Natural killer cell (primary cell): ENCODE measurements at regions not wholly inside any gene's neighbourhood (a gene's known extent, or its start where the extent isn't known, plus 50 kb on each side); places are given as distances from the start of the nearest gene placed in this dataset.

Experiments used
- ATAC-seq, 3 donors: fragments of 150-1000 bp in 2 of 3; fragments of 200-7000 bp in 1 of 3; cut with Tn5 transposase; 1 replicate in 1 of 3; 2 replicates in 2 of 3; pipeline ENCODE4 v1.10.0; 2021; ENCODE audit warnings: mild to moderate bottlenecking in 2 of 3, moderate library complexity in 2 of 3
- DNase-seq, 2 donors: peaks; one replicate each; pipeline versions ENCODE4 v3.0.0 to v3.0.0-alpha.2; 2013 to 2021; ENCODE audit warnings: mixed read lengths in 1 of 2
- H3K27ac ChIP-seq: one replicate; pipeline ENCODE4 v1.5.1; 2013; ENCODE audit warnings: mild to moderate bottlenecking, low read length
- H3K27me3 ChIP-seq: one replicate; pipeline ENCODE4 v1.6.1; 2013; ENCODE audit warnings: low read length; ENCODE audit not compliant: control insufficient read depth, insufficient read depth
- H3K36me3 ChIP-seq: one replicate; pipeline ENCODE4 v1.6.1; 2013; ENCODE audit warnings: low read length; ENCODE audit not compliant: control insufficient read depth, insufficient read depth
- H3K4me1 ChIP-seq: one replicate; pipeline ENCODE4 v1.6.1; 2013; ENCODE audit warnings: low read length; ENCODE audit not compliant: control insufficient read depth, insufficient read depth
- H3K4me3 ChIP-seq: one replicate; pipeline ENCODE4 v1.5.1; 2013; ENCODE audit warnings: low read length
- H3K9me3 ChIP-seq: one replicate; pipeline ENCODE4 v1.6.1; 2013; ENCODE audit warnings: low read length; ENCODE audit not compliant: control insufficient read depth, insufficient read depth
- H3K27ac Mint-ChIP-seq, 2 donors: one replicate each; pipeline ENCODE4 v1.8.0; 2022; ENCODE audit warnings: mild to moderate bottlenecking in 2 of 2, mixed read lengths in 2 of 2, moderate library complexity in 1 of 2
- H3K27me3 Mint-ChIP-seq, 2 donors: one replicate each; pipeline ENCODE4 v1.8.0; 2022; ENCODE audit warnings: low read depth in 2 of 2, mixed read lengths in 2 of 2
- H3K36me3 Mint-ChIP-seq: one replicate; pipeline ENCODE4 v1.8.0; 2022; ENCODE audit warnings: mixed read lengths
- H3K4me1 Mint-ChIP-seq, 2 donors: one replicate each; pipeline ENCODE4 v1.8.0; 2022; ENCODE audit warnings: mixed read lengths in 2 of 2
- H3K4me3 Mint-ChIP-seq: one replicate; pipeline ENCODE4 v1.8.0; 2022; ENCODE audit warnings: mild to moderate bottlenecking, moderate library complexity, mixed read lengths
- H3K9me3 Mint-ChIP-seq, 2 donors: one replicate each; pipeline ENCODE4 v1.8.0; 2022; ENCODE audit warnings: mixed read lengths in 2 of 2
- WGBS: methylation state at CpG from one replicate; pipeline ENCODE4 v1.1.7; 2013; ENCODE audit warnings: missing lambda C conversion rate; ENCODE audit not compliant: insufficient coverage; 5-methylcytosine and 5-hydroxymethylcytosine counted together
- intact Hi-C: fragments of 100-400 bp; cut with micrococcal nuclease; formaldehyde crosslinking; loops from one replicate; pipeline ENCODE4 v1.14.2; 2022
- TF ChIP-seq, protein P1 (sequence below): fragments of 200-600 bp; IDR thresholded peaks from one replicate; pipeline ENCODE4 v1.8.0; 2022; ENCODE audit warnings: antibody characterized with exemption

DNA sequence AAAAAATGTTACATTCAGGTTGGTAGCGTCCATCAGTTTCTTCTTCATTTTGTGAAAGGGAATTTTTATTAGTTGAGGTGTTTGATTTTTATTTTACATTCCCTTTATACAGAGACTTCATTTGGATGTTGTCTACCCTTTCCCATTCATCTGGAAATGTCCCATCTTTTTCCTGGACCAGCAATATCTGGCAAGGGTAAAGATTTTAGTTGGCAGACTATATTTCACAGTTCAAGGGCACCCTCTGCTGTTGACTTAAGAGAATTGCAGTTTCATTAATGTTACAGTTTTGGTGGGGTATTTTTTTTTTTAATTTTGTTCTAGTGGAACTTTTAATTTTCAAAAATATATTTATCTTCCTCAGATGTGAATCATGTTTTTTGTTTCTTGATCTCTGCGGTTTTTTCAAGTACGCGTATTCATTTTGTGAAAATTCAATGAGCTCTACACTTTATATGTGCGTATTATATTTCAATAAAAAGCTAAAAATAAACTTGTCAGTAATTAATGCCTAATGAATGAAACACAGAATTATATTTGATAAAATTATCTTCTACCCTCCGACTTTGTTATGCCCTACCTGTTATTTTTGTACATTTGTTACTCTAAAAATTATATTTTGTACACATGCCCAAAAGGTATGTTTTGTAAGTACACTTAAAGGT, 97.9 kb upstream of the KLF14 start:
- peaks cover 12 to 16% of the 10 kb centered on the region in 2 donors for H3K27me3 Mint-ChIP-seq
- no peaks in the 10 kb centered on the region for H3K27me3 ChIP-seq
- intact Hi-C loops, result loop anchor here (1.0 to 2.0 kb wide), 3 partner anchors 589 to 769 kb away; no protein-coding TSS in a partner anchor
- no CpG with 5 or more reads among the region's 6 CpGs for WGBS
- H3K36me3 Mint-ChIP-seq, result peaks cover 9% of the 10 kb centered on the region
- no peaks in the 10 kb centered on the region for H3K9me3 ChIP-seq
- H3K4me1 ChIP-seq, result no peaks in the 10 kb centered on the region
- ATAC-seq (peak in 2 of 3 donors; percentile 52 to 58), DNase-seq (peak in 1 of 2 donors; percentile 75)
- peaks cover 2 to 12% of the 10 kb centered on the region in 2 donors for H3K9me3 Mint-ChIP-seq
- H3K4me3 Mint-ChIP-seq, result no peak overlapping the region
- no peaks in the 10 kb centered on the region for H3K36me3 ChIP-seq
- H3K4me3 ChIP-seq, result no peak overlapping the region
- no peaks in the 10 kb centered on the region for H3K4me1 Mint-ChIP-seq
- TF ChIP-seq, protein P1, sequence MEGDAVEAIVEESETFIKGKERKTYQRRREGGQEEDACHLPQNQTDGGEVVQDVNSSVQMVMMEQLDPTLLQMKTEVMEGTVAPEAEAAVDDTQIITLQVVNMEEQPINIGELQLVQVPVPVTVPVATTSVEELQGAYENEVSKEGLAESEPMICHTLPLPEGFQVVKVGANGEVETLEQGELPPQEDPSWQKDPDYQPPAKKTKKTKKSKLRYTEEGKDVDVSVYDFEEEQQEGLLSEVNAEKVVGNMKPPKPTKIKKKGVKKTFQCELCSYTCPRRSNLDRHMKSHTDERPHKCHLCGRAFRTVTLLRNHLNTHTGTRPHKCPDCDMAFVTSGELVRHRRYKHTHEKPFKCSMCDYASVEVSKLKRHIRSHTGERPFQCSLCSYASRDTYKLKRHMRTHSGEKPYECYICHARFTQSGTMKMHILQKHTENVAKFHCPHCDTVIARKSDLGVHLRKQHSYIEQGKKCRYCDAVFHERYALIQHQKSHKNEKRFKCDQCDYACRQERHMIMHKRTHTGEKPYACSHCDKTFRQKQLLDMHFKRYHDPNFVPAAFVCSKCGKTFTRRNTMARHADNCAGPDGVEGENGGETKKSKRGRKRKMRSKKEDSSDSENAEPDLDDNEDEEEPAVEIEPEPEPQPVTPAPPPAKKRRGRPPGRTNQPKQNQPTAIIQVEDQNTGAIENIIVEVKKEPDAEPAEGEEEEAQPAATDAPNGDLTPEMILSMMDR, result peak; percentile 86
- H3K27ac Mint-ChIP-seq, result no peak overlapping the region
- no peak overlapping the region for H3K27ac ChIP-seq

DNA sequence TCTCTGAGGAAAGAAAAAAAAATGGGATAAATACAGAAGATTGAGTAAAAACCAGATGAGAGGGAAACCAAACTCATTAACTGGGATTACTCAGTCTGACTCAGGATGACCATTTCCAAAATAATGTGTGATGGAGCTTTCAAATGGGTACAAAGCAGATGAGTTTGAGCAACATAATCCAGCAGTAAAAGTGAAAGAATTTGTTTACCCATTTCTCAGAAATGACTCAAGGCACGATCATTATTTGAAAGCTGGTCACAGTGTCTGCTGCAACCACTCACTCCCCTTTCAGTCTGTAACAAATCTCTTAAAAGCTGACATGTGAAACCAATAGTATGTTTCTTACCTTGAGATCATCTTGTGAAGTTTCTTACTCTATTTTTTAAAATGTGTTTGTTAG, 104.7 kb upstream of the KLF14 start:
- ATAC-seq, result no peak

DNA sequence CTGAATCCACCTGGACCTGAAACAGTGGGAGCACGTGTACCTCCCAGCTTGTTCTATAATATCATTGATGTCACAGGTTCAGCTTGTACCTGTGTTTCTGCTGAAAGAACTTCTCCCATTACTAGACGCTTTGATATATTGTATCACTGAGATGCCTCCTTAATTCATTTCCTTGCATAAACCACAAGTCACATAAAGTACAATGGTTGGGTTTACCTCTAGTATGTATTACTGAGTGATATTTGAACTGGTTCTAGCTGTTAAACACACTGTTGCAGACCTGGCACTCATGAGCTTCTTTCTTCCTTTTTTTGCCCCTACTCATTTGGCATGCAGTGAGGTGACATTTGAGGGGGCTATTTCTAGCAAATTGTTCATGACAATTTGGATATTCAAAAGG, 106.6 kb upstream of the KLF14 start:
- no peak overlapping the region for H3K4me3 Mint-ChIP-seq
- 70% methylated on average over 2 of the region's 2 CpGs for WGBS

More for the DNA sequence above, 104.7 kb upstream of the KLF14 start:
- Histone ChIP-seq H3K9me3 (no peaks in the 10 kb centered on the region), H3K27ac (no peak overlapping the region), H3K4me1 (peaks cover 9% of the 10 kb centered on the region), H3K27me3 (no peaks in the 10 kb centered on the region), H3K4me3 (no peak overlapping the region), H3K36me3 (no peaks in the 10 kb centered on the region)
- peaks cover 22 to 38% of the 10 kb centered on the region in 2 donors for H3K27me3 Mint-ChIP-seq
- H3K4me3 Mint-ChIP-seq, result no peak overlapping the region
- DNase-seq, result no peak
- TF ChIP-seq, protein P1, result no peak
- intact Hi-C loops, result no loop called here
- no peaks in the 10 kb centered on the region for H3K9me3 Mint-ChIP-seq
- peaks cover 0 to 11% of the 10 kb centered on the region in 2 donors for H3K4me1 Mint-ChIP-seq
- H3K27ac Mint-ChIP-seq, result no peak overlapping the region
- WGBS, result 53% methylated on average over 1 of the region's 1 CpG
- no peaks in the 10 kb centered on the region for H3K36me3 Mint-ChIP-seq

More for the DNA sequence above, 106.6 kb upstream of the KLF14 start:
- no peaks in the 10 kb centered on the region for H3K36me3 ChIP-seq
- Mint-ChIP-seq H3K9me3 (no peaks in the 10 kb centered on the region), H3K36me3 (no peaks in the 10 kb centered on the region), H3K27ac (no peak overlapping the region), H3K4me1 (peaks cover 0 to 11% of the 10 kb centered on the region in 2 donors), H3K27me3 (peaks cover 25 to 46% of the 10 kb centered on the region in 2 donors)
- TF ChIP-seq, protein P1, result no peak
- H3K27ac ChIP-seq, result no peak overlapping the region
- ATAC-seq, result no peak
- H3K27me3 ChIP-seq, result no peaks in the 10 kb centered on the region
- DNase-seq, result no peak
- no peak overlapping the region for H3K4me3 ChIP-seq
- intact Hi-C loops, result no loop called here
- H3K4me1 ChIP-seq, result peaks cover 9% of the 10 kb centered on the region
- no peaks in the 10 kb centered on the region for H3K9me3 ChIP-seq
